GM12878 (cell line): ENCODE measurements at regions not wholly inside any gene's neighbourhood (a gene's known extent, or its start where the extent isn't known, plus 50 kb on each side); places are given as distances from the start of the nearest gene placed in this dataset.

ENCODE experiments used
- HDAC2 ChIP-seq: fragments of 200-600 bp; sonication (generic); IDR thresholded peaks from 2 replicates; pipeline ENCODE4 v1.6.1; 2017
- JUND ChIP-seq: IDR thresholded peaks from 2 replicates; pipeline ENCODE4 v1.6.1; 2012; ENCODE audit warnings: low read depth, mild to moderate bottlenecking, low read length, improper control_type of control experiment, moderate library complexity
- LARP7 ChIP-seq: fragments of 450-650 bp; IDR thresholded peaks from 2 replicates; pipeline ENCODE4 v1.6.1; 2017; ENCODE audit warnings: mild to moderate bottlenecking
- NBN ChIP-seq: fragments of 450-650 bp; IDR thresholded peaks from 2 replicates; pipeline ENCODE4 v1.6.1; 2016
- NKRF ChIP-seq: fragments of 450-650 bp; conservative IDR thresholded peaks from 2 replicates; pipeline ENCODE4 v1.6.1; 2017; ENCODE audit warnings: mild to moderate bottlenecking, moderate library complexity
- RBBP5 ChIP-seq: fragments of 200-600 bp; sonication (generic); conservative IDR thresholded peaks from 2 replicates; pipeline ENCODE4 v1.6.1; 2016
- RELA ChIP-seq: fragments of 450-650 bp; IDR thresholded peaks from 2 replicates; pipeline ENCODE4 v1.8.0; 2014; ENCODE audit warnings: borderline replicate concordance; ENCODE audit not compliant: partially characterized antibody
- RUNX3 ChIP-seq: IDR thresholded peaks from 2 replicates; pipeline ENCODE4 v1.6.1; 2012; ENCODE audit warnings: low read length, inconsistent platforms
- SMAD5 ChIP-seq: IDR thresholded peaks from 2 replicates; pipeline ENCODE4 v1.6.1; 2016; ENCODE audit warnings: antibody characterized with exemption, low read depth
- SREBF1 ChIP-seq: IDR thresholded peaks from 2 replicates; pipeline ENCODE4 v1.6.1; 2012; ENCODE audit warnings: mild to moderate bottlenecking, low read length
- ZBTB33 ChIP-seq: fragments of 450-650 bp; IDR thresholded peaks from 2 replicates; pipeline ENCODE4 v1.6.1; 2017; ENCODE audit warnings: mild to moderate bottlenecking
- ZZZ3 ChIP-seq: IDR thresholded peaks from 2 replicates; pipeline ENCODE4 v1.6.1; 2011; ENCODE audit warnings: low read depth; ENCODE audit not compliant: control insufficient read depth, insufficient read length

- TF ChIP-seq ZBTB33 (no peak), NKRF (no peak), SMAD5 (no peak), RBBP5 (no peak), LARP7 (no peak), ZZZ3 (no peak), NBN (no peak), SREBF1 (no peak), RELA (no peak), JUND (no peak), HDAC2 (no peak), RUNX3 (no peak)
Observed at GRCh38 chr3:177743173-177743890, 546.0 kb upstream of the TBL1XR1 start (continued).
